ENCODE measurements at regions not wholly inside any gene's neighbourhood (a gene's known extent, or its start where the extent isn't known, plus 50 kb on each side); places are given as distances from the start of the nearest gene placed in this dataset.
"Not testable (repeated sequence)": the region's sequence is repeated elsewhere in the genome, so short reads cannot be mapped to it uniquely, and the experiment has no call there.

DNA sequence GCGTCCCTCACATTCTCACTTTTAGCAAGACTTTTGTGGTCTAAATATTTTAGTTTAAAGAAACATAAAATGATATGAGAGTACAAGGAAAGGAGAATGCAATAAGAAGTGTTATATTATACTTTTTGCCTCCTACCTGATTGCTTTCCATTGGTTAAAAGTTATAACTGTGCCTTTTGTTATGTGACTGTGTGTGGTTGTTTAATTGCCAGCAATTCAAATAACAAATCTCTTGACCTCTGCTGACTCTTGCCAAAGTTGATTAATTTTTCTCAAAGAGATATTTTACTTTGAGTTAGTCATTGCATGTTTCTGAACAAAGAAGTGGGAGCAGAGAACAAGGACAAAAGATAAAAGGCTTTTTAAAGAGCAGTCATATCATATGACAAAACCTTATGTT, 599.5 kb downstream of the SUCLG1 start:
- DNase-seq = no peak

DNA sequence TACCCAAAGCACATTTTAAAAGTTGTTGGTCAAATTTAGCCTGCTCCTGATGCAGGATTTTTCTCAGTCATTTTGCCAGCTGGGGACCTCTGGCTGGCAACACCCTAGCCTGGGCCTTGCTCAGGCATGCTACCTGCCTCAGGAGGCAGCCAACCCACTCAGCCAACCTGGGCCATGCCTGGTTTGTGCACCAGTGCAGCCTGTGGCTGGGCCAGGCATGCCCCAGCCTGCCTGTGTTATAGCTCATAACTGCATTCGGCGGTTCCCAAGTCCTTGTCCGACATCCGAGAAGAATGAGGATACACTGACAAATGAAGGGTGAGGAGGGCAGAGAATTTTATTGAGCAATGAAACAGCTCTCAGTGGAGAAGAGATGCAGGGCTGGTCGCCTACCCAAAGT, 608.0 kb downstream of the SUCLG1 start:
- DNase-seq = no peak

DNA sequence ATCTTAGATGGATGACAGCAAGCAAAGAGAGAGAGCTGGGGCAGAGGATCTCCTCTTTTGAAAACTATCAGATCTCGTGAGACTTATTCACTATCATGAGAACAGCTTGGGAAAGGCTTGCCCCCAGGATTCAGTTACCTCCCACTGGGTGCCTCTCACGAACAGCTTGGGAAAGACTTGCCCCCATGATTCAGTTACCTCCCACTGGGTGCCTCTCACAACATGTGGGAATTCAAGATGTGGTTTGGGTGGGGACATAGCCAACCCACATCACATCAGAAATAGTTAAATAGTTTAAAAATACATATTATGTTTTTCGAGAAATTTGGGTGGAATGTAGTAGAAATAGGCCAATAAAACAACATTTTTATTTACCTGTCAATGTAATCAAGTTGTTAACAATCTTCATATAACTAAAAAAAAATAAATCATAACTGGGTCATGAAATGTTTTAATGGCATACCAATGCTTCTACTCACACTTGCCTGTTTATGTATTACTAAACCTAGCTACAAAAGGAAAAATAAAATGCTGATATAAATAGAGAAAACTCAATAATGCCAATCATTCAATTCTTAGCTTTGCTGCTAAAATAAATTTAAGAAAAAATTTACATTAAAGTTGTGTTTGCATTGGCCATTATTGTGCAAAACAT, 608.9 kb downstream of the SUCLG1 start:
- DNase-seq = no peak

DNA sequence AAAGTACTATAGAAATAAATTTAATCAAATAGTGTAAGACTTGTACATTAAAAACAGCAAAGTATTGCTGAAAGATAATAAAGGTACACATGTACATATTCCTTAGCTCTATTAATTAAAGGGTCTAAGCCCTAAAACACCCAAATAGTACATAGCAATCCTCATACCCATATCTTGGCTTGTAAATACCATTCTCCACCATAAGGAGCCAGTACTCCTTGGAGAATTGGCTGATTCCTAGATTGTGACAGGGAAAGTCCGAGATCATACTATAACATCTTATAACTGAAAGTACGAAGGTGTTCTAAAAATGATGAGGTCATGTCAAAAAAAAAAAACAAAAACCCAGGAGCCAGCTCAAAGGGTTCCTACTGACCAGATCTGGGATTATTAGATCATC, 614.6 kb downstream of the SUCLG1 start:
- DNase-seq = no peak

DNA sequence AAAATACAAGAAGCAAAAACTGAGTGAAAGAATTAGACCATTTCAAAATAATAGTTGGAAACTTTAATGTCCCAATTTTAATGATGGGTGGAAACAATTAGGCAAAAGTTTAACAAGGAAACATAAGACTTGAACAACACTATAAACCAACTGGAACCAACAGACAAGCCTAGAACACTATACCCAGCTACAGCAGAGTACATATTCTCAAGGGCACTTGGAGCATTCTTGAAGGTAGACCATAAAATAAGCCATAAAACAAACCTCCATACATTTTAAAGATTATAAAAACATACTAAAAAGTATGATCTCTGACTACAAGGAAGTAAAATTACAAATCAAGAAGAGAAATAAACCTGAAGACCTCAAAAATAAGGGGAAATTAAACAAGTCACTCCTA, 616.7 kb downstream of the SUCLG1 start:
- no peak for DNase-seq

DNA sequence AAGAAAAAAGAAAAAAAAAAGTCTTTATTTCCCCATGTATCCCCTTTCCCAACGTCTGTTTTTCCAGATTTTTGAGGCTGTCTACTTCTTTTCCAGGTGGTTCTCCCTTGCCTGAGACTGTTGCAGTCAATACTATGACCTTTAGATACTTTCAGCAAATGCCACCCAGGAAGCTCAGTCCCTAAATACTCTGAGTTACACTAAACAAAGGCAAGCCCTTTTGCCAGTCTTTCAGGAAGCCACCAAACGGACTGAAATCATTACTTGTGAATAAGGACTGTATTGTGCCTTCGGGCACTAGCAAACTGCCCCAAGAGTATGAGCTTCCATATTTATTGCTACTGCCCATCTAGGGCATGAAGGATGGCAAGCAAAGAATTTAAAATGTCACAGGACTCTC, 621.3 kb downstream of the SUCLG1 start:
- DNase-seq = no peak

DNA sequence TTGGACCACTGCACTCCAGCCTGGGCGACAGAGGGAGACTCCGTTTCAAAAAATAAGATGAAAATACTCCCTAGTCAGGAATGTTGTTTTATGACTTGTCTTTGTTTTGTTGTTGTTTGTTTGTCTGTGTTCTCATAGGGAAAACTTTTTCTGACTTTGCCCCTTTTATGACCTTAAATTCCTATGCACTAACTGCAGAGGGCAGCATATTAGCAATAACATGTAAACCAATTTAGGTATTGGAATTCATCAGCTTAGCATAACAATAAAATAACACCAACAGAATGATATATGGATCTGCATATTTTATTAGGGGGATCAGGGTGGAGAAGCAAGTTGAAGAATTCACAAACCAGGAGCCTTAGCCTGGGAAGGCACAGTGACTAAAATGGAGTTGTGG, 631.5 kb downstream of the SUCLG1 start:
- DNase-seq = no peak

DNA sequence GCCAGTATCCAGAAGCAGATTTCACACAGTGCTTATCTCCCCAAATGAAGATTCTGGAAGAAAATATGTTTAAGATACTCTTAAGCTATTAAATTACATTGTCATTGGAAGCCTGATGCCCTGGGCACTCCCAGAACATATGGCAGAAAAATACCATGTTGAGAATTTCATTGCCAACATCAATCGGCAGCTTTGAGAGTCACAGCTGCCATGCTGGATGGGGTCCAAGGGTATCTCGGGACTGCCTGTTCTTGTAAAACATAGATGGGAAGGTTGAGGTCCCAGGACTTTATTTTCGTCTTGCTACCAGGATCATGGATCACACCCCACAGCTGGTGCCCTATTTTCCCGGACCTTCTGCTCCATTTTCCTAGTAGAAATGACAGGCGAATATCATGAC, 632.5 kb downstream of the SUCLG1 start:
- DNase-seq = no peak

DNA sequence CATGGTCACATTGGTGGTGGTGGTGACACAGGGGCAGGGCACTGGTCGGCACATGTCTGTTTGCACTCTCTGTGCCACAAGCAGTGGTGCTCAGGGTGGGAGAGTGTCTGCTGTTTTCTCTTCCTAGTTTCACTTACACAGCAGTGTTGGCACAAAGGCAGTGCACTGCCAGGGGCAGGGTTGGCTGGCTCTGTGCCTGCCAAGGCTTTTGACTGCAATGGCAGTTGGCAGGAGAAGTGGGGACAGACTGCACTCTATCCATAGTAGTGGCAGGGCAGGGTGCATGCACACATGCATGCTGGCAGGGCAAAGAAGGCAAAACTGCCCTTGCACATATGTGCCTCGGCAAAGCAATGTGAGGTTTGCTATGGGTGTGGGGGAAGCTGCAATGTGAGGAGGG, 635.9 kb downstream of the SUCLG1 start:
- no peak for DNase-seq

DNA sequence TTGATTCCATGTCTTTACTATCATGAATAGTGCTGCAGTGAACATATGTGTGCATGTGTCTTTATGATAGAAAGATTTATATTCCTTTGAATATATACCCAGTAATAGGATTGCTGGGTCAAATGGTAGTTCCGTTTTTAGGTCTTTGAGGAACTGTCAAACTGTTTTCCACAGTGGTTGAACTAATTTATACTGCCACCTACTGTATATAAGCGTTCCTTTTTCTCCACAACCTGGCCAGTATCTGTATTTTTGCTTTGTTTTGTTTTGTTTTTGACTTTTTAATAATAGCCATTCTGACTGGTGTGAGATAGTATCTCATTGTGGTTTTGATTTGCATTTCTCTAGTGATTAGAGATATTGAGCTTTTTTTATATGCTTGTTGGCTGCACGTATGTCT, 641.6 kb downstream of the SUCLG1 start:
- peak; percentile 1 to 6 for DNase-seq

DNA sequence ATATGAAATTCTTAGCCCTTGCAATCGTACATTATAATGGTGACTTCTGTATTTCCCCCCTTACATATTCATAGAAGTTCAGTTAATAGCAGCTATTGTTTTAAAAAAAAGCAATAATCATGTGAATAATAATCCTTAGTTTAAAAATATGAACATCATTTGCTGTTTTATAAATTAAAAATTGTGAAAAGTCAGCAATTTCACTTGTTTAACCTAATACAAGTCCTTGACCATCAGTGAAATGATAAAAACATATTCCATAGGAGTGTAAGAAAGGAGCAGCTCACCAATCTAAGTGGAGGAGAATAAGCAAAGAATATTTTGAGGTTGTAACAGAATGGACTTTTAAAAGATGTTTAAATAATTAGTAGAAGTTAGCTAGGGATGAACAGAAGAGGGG, 650.2 kb downstream of the SUCLG1 start:
- no peak for DNase-seq

DNA sequence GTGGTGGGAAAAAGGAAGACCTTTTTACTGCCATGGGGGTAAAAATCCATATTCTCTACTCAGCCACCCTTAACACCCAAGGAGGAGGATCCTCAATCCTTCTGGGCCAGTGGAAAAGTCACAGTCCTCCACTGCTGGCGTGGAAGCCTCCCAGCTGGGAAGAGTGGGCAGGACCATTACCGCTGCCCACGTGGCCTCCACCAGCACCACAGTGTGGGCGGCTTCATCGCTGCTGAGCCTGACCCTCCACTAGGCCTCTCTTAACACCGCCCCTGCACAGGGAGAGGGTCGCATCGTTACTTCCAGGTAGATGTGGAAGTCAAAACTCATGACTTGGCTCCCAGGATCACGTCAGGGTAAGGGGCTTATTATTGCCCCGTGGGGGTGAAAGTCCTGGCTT, 656.5 kb downstream of the SUCLG1 start:
- no peak for DNase-seq

DNA sequence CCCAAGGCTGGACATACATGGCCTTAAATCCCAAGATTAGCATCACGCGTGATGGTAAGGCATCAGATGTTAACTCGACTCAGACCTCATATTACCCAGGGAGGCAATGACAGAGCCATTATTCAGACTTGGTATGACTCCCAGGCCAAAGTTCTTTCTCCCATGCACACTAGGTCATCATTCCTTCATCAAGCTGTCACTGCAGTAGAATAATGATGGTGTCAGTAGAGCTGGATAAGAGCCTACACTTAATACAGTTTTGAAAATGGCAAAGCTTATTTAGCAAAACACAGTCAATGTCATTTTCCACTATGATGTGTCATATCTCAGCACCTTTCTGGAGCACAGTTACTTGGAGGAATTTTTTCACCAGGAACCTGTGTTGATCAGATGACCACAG, 663.3 kb downstream of the SUCLG1 start:
- no peak for DNase-seq

DNA sequence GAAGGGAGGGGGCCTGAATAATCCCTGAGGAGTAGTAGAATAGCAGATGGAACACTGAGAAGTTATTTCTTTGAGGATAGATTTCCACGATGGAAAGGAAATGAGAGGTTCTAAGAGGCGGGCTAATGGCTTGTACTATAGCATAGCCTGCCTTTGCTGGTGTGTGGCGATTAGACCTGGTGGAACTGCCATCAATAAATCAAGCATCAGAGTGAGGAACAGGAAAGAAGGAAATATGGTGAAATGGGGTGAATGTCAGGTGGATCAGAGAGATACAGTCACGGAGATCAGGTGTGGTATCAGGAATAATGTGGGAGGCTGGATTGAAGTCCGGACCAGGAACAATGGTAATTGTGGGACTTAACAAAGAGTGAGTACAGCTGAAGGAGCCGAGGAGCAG, 668.6 kb downstream of the SUCLG1 start:
- DNase-seq = not testable (repeated sequence)

DNA sequence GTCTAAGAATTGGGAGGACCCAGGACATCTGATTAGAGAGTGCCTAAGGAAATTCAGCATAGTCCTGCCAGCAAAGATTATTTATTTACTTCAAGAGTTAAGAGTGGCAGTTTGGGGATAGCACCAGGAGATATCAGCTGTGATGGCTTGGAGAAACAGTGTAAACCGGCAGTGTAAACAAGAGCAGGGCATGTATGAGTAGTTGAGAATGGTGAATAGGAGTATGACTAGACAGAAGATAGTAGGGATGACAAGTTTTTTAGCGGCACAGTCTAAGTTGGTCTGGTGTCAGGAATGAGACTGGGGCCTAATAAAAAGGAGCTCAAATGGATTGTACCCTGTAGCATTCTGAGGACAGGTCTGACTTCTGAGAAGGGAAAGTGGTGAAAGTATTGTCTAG, 669.4 kb downstream of the SUCLG1 start:
- DNase-seq = not testable (repeated sequence)

DNA sequence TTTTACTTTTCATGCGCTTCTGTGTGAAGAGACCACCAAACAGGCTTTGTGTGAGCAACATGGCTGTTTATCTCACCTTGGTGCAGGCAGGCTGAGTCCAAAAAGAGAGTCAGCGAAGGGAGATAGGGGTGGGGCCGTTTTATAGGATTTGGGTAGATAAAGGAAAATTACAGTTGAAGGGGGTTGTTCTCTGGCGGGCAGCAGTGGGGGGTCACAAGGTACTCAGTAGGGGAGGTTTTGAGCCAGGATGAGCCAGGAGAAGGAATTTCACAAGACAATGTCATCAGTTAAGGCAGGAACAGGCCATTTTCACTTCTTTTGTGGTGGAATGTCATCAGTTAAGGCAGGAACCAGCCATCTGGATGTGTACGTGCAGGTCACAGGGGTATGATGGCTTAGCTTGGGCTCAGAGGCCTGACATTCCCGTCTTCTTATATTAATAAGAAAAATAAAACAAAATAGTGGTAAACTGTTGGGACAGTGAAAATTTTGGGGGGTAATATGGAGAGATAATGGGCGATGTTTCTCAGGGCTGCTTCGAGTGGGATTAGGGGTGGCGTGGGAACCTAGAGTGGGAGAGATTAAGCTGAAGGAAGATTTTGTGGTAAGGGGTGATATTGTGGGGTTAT, 670.0 kb downstream of the SUCLG1 start:
- DNase-seq = not testable (repeated sequence)

DNA sequence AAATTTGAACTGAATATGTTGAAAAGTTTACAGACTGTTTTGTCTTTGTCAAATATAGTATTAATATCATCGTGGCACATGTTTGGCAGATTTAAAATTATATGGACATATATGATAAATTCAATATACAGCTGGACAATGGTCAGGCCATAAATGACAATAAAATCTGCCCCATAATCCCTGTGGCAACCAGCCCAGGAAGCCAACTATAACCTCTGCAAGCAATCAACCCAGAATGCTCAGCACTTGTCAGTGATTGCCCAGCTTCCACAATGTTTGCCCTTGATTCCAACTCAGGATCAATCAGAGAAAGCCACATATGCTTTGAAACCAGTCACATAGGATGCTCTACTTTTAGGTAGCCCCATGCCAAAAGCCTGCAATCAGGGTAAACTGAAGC, 671.9 kb downstream of the SUCLG1 start:
- no peak for DNase-seq

DNA sequence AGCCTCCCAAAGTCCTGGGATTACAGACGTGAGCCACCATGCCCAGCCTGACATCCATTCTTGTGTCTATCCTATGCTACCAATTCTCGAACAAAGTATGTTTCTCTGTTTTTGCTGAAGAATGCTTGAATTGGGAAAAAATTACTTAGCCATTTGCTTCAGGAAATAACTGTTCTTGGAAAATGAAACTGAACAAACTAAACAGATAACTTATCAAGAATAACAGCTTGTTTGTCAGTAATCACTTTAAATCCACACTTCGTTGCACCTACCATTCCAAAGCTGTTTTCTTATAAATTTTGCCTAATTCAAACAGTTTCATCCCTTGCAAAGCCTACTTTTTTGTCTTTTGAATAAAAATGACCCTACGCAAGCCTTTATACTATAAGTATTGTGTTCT, 672.9 kb downstream of the SUCLG1 start:
- no peak for DNase-seq

DNA sequence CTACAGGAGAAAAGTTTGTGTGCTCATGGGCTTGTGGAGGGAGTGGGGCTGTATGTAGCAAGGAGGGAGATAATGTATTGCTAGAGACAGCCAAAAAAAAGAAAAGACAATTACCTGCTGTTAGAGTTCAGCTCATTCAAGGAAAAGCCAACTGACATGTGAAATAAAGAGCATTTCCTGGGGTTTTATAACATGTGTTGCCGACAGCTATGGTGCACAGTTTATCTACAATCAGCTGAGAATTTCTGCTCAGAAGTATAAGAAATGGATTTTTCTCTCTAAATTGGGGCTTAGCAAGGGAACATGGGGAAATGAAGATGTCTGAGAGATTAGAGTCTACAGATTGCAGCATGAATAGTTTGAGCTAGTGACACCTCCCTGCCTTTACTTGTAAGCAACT, 674.1 kb downstream of the SUCLG1 start:
- no peak for DNase-seq

DNA sequence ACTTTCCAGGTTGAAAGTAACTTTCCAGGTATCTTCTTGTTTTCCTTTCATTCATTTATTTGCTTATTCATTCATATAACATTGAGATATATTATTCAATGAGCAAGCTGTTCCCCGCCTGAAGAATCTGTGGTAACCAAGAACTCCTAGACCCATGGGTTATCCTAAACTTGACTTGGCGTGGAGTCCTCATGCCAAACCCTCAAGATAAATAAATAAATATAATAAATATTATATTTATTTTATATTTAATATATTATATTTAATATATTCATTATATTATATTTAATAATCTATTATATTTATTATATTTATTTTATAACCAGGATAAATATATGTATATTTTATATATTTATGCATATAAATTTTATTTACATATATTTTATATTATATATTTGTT, 674.8 kb downstream of the SUCLG1 start:
- no peak for DNase-seq

DNA sequence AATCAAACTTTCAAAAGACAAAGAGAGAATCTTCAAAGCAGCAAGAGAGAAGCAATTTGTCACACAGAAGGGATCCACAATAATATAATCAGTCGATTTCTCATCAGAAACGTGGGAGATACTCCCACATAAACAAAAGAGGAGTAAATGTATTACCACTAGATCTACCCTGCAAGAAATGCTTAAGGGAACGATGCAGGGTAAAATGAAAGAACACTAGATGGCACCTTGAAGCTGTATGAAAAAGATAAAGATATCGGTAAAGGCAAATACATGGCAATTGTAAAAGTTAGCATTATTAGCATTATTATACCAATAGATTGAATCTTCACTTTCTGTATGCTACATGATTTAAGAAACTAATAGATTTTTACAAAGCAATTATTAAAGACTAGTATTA, 677.0 kb downstream of the SUCLG1 start:
- no peak for DNase-seq

DNA sequence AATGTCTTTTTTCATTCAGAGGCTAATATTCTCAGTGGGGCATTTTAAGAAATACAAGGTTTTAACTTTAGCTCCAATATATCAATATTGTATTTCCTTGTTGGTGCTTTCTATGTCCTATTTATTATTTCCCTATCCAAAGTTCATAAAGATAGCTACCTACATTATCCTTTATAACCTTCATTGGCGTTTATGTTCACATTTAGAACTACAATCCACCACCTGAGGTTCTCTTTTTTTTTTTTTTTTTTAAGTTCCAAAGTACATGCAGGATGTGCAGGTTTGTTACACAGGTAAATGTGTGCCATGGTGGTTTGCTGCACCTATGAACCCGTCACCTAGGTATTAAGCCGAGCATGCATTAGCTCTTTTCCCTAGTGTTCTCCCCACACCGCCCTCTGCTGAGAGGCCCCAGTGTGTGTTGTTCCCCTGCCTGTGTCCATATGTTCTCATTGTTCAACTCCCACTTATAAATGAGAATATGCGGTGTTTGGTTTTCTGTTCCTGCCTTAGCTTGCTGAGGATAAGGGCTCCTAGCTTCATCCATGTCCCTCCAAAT, 694.6 kb downstream of the SUCLG1 start:
- no peak for DNase-seq

DNA sequence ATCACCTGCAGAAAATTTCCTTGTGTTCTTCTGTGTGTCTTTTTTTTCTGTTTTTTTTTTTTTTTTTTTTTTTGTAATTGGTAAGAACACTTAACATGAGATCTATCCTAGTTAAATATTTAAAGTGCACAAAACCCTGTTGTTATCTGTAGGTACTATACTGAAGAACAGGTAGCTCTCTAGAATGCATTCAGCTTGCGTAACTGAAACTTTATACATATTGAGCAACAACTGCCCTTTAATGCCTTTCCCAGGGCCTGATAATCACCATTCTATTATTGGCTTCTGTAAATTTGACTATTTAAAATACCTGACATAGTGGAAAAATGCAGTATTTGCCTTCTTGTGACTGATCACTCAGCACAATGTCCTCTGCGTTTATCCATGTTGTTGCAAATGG, 701.8 kb downstream of the SUCLG1 start:
- DNase-seq = no peak

DNA sequence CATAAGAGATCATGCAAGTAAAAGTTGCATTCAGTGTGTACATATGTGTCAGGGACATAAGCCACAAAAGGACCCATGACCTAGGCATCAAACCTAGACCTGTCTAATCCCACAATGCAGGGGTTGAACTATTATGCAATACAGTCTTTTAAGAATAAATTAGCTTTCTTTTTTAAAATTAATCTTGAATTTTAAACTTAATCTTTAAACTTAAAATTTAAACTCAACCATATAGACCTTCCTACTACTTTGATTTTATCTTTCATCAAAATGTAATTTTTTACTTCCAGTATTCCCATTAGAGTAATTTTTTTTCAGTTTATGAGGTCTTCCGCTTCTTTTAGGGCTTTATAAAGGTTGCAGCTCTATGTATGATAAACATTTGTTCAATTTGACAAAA, 702.9 kb downstream of the SUCLG1 start:
- no peak for DNase-seq

DNA sequence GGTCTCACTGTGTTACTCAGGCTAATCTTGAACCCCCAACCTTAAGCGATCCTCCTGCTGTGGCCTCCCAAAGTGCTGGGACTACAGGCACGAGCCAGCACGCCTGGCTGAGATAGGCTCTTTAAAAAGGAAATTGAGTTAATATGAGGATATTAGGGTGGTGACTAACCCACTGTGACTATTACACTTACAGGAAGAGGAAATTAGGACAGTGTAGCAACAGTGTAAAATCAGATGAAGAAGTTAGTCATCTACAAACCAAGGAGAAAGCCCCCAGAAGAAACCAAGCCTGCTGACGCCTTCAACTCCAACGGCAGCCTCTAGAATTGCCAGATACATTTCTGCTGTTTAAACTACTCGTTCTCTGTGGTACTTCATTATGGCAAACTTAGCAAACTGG, 711.9 kb downstream of the SUCLG1 start:
- DNase-seq = no peak
